ENCODE measurements at regions not wholly inside any gene's neighbourhood (a gene's known extent, or its start where the extent isn't known, plus 50 kb on each side); places are given as distances from the start of the nearest gene placed in this dataset.

DNA sequence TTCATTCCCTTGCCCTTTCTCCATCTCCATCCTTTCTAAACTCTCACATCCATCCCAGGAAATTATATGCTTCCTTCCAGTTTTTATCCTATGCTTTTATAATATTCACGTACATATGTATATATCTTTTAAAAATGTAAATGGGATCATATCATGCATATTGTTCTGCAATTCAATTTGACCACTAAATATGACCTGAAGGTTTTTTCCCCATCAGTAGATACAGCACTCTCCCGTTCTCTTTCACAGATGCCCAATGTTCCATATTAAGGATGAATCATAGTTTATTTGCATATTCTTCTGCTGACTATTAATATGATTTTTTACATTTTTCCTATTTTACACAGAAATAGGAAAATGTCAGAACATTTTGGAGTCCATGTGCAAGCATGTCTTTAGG, 213.3 kb upstream of the PARD3B start:
- DNase-seq = no peak

DNA sequence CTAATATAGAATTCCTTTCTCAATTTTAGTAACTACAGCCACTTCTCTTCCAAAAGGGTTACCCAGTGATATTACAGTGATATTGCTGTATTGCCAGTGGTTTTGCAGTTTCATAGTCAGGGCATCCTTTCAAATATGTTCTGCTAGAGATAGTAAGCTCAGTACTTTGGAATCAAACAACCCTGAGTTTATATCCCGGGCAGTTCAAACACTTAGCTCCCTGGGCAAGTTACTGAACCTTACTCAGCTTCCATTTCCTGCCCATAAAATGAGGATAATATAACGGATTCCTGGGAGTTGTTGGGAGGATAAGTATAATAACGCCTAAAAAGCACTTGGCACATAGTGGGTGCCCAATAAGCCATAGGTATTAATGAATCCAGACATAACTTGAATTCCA, 212.6 kb upstream of the PARD3B start:
- DNase-seq = no peak

DNA sequence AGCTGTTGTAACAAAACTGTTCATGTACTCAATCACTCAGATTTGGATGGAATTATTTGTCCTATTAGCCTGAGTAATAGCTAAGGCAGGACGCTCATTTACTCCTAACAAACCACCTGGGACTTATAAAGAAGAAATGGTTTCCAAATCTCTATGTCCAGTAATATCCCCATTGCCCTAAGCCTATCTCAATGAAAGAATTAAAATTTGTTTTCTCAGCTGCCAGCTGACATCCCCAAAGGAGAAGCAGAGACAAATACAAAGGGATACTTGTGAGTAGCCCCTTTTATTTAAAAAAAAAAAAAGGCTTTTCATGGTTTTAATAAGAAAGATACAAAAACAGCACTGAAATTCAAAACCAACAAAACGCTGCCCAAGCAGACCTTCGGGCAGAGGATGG, 211.4 kb upstream of the PARD3B start:
- no peak for DNase-seq

DNA sequence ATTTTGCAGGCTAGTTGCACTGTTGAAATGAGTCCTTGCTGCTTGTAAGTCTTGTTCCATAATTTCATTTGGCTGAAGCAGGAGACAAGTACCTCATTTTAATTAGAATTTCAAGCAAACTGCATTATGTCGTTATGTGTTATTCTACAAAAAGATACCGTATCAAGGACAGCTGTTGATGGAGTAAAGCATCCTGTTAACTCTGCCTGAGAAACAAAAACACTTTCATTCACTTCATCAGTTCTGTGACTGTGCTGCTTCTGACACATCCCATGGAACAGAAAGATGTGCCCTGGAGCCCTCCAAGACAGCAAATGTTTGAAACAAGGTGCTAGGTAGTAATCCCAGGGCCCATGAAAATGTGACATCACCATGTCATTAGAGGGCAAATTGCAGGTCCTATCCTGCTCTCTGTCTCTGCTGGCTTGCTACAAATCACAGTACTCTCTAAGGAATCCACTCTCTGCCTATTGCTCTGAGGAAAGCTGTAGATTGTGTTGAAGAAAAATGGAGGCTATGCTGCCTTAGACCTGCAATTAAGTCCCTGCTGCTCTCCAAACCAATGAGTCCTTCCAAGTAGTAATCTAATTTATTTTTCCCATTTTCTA, 209.7 kb upstream of the PARD3B start:
- no peak for DNase-seq

DNA sequence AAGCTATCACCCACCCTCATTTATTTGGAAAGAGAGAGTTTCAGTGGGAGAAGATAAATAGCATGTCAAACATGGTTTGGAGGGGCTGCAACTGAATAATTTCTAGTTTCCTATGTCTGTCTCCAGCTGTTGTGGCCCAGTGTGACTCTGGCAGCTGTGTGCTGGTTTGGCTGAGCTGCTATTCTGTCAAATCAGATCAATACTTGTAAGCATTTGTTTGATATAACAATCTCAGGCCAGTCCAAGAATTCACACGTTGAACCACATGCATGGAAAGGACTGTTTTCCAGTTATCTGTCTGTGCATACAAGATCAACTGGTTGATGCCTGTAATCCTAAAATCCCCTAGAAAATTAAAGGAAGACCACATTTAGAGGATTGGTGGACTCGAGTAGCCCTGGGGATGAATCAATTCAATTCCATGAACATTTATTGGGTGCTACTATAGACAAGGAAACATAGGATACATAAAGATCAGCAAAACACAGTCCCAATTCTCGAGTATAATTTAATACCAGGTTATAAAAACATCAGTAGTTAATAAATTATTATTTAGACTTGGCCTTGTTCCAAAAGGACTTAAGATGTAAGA, 209.0 kb upstream of the PARD3B start:
- DNase-seq = no peak

DNA sequence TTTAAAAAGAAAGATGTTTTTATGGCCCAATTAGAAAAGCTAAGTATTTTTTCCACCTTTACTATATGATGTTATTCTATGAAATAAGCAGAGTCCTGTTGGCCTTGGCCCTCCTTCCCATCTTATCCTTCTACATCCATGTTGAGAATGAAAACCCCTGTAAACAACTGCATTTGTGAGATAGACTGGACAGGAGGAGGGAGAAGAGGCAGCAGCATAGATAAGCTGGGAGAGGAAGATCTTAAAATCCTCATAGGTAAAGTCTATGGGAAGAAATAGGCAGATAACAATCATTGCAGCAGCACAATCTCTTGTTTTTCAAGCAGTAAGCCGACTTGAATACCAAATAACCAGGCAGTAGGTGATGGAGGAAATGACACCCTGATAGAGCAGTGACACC, 207.6 kb upstream of the PARD3B start:
- DNase-seq = no peak

DNA sequence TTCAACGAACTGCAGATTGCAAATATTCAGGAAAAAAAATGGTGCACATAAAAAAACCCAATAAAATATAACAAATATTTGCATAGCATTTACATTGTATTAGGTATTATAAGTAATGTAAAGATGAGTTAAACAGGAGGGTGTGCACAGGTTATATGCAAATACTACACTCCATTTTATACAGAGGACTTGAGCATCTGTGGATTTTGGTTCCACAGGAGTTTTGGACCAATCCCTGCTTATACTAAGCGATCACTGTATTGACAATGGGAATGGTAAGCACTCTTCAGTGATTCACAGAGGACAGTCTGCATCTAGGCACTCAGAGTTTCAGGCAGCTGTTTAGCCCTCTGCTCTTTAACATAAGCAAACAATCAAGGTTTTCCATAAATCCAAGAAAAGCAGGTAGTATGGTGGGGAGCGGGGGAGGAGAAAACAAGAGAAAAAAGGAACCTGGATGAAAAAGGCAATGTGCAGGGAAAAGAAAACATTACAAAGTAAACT, 206.0 kb upstream of the PARD3B start:
- peak; percentile 12 for DNase-seq

DNA sequence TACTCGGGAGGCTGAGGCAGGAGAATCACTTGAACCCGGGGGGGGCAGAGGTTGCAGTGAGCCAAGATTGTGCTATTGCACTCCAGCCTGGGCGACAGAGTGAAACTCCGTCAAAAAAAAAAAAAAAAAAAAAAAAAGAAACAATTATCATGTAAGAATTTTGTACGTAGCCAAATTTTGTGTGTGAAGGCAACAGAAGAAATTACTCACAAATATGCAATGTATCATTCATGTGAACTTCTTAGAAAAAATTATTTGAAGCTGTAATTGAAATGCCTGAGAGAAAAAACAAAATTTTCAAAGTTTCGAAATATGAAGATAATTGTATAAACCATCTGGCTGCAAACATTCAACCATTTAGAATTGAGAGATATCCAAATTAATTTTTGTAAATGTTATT, 204.8 kb upstream of the PARD3B start:
- DNase-seq = no peak

DNA sequence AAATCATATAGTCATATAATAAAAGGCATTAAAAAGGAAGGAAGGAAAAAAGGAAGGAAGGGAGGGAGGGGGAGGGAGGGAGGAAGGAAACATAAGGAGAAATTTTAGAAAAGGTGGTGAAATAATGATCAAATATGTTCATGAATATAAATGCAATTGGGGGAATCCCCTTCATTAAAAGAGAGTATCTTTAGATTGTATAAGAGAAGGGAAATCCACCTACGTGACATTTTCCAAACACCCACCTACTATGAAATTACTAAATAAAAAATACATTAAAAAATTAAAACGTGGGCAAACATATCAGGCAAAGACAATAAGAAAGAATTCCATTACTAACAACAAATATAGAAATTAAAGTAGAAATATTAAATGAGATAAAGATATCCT, 203.4 kb upstream of the PARD3B start:
- no peak for DNase-seq

DNA sequence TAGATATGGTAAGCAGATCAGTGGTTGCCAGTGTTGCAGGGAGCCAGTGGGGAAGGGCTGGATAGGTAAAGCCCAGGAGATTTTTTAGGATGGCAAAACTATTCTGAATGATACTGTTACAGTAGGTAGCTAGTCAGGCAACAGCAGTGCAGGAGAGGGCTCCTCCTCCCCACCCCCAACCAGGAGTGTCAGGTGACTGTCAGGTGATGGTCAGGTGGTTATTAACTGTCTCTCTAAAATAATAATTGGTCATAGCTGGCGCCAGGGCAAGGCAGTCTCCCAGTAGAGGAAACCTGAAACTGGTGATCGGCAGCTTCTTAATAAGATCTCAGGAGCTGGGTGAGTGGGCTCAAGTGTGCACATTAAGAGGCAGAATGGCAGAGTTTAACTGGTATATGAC, 201.6 kb upstream of the PARD3B start:
- no peak for DNase-seq

DNA sequence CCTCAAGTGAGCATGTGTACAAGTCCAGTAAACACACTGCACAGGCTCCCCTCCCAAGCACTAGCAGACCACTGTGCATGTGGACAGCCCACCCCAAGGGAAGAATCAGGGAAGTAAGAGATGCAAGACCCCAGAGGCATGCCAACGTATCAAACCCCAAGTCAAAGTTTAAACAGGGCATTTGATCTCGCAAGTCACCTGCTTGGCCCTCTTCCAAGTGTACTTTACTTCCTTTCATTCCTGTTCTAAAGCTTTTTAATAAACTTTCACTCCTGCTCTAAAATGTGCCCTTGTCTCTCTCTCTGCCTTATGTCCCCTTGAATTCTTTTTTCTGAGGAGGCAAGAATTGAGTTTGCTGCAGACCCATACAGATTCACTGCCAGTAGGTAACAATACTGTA, 201.2 kb upstream of the PARD3B start:
- no peak for DNase-seq

DNA sequence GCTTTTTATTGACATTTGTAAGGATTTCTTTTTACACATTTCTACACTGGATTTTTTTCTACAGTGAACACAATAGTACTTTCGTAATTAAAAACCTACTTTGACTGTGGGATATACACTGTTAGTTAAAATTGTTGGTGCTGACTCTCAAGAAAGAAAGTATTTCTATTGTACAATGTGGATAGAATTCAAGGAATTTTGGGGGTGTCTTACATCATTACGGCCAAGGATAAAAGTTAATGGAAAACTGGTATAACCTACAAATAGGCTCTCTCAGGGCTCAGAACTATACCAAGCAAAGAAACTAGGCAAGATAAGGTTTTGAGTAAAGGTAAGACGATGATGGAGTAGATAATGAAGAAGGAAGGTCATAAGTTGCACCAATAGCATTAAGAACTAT, 198.4 kb upstream of the PARD3B start:
- no peak for DNase-seq

DNA sequence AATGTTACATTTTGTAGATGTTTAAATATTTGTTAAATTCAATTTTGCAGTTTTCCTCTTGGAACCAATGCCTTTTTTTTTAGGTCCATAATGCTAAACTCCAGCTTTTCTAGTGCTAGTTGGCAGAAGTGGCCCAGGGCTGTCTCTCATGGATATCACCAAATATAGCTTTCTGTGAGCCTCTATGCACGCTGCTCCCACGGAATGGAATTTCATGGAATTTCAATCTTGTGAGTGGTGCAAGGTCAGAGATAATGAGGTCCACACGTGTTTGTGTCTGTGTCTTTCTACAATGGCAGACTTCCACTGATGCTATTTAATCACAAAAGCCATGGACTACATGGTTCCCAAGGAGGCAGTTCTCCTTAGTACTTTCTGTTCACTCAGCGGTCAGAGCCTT, 191.5 kb upstream of the PARD3B start:
- no peak for DNase-seq

DNA sequence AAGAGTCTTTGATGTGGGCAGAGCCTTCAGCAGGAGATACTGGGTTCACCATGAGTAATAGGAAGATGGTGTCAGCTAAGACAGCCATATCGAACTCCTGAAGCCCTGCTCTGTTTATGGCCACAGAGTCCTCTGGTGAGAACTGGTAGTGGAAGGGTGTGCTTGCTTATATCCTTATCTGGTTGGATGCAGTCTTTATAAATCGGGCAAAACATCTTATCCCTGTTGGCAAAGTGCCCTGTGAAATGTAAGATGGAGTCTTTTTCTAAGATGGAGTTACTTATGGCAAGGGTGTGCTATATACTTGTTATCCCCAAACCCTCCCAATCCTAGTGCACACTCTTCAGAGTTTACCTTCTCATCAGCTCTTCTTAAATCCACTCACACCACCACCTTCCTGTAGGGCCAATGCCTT, 190.8 kb upstream of the PARD3B start:
- DNase-seq = no peak

DNA sequence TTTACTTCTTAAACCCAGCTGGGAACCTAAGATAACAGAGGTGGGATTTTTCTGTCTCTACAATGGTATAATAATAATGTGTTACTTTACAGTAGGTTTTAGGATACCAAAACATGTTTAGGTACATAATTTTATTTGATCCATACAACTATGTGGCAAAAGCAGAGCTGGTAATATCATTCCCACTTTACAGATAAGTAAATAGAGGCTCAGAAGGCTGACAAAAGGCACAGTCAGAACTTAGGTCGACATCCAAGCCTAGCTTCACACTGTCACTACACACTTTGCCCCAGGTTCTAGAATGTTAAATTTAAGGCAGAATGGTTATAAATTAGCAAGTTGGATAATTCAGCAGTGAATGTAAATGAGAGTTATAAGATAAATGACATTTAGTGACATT, 189.6 kb upstream of the PARD3B start:
- DNase-seq = no peak

DNA sequence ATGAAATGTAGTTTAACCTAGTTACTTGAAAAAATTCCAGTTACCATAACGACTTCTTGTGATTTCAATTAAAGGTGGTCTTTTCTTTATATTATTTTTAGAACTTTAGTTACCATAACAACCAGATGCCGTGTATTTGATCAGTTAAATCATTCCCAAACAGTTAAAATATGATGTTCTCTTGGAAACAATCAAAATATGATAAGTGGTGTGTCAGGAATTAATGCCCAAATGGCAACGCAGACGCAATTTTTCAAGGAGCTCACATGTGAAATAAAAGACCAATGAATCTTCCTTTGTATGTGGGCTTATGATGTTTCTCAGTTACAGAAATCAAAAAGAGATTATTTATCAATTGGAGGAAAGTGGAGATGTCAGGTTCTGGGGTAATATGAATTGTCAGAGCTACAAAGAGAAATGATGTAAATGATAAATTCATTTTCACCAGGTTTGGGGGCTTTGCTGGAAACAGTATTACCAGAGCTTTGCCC, 189.1 kb upstream of the PARD3B start:
- no peak for DNase-seq

DNA sequence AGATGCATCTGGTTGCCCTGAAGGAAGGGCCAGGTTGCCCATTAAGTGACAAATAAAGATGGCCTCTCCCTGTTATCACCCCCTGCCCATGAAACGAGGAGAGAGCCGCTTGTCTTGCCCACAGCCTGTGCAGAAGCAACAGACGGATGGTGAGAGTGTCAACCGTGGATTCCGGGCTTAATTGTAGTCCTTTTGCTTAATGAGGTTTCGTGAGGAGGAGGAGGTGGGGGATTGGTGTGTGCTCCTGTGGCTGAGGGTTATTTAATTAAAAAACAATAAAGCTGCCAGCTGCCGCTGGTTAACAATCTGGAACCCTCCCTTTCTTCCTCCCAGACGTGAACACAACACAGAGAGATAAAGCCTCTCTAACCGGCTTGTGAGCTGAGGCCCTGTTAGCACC, 188.0 kb upstream of the PARD3B start:
- peak; percentile 44 for DNase-seq

DNA sequence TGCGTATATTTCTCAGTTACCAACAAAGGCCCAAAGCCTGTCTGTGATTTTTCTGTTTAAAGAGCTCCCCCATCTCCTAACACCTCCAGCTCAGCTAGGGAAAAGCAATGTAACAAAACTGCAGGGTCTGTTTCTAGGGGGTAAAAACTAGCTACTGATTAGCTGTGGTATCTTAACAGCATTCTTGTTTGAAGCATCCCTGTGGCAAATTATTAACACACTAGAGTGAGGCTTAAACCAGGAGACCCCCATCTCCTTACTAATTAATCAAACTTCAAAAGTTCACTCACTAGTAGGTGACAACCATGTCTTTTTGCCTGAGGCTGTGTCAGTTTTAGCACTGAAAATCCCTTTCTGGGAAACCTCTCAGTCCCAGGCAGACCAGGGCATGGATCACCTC, 186.2 kb upstream of the PARD3B start:
- DNase-seq = no peak

DNA sequence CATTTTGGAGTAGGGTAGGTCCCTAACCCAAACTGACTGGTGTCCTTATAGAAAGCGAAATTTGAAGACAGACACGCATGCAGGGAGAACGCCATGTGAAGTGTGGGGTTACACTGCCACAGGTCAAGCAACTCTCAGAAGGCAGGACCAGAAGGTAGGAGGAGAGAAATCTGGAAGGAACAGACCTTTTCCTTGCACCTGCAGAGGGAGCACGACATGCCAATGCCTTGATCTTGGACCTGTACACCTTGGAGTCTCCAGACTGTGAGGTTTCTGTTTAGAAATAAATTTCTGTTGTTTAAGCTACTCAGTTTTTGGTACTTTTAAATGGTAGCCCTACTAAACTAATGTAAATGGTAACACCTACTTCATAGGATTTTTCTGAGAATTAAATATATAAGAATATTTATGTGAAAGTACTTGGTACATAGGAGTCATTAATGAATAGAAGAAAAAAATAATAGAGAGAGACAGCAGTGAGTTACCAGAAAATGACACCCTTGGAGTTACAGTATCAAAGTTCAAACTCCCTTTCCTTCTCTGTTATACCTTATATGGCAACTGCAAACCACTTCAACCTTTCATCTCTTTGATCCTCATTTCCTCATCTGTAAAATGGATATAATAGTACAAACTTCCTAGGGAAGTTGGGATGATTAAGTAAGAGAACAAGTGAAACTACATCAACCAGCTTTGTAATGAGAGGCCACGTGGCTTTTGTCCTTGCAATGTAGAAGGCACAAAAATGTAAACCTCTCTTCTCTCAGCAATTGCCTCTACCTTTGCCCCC, 184.9 kb upstream of the PARD3B start:
- DNase-seq = no peak

DNA sequence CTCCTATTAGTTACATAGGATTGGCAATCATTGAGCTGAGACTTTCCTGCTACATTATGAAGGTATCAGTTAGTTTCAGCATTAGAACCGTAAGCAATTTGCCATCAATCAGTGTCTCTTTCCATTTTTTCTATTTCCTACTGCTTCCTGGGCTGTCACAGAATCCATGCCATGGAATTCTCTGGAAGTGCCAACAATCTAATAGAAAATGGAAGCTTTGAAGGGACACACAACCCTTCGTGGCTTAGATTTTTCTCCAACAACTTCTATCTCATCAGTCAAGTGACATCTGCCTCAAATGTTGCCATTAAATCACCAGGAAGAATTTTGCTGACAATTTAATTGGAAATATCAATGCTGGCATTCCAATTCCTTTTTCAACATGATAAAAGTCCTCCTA, 183.5 kb upstream of the PARD3B start:
- DNase-seq = no peak

DNA sequence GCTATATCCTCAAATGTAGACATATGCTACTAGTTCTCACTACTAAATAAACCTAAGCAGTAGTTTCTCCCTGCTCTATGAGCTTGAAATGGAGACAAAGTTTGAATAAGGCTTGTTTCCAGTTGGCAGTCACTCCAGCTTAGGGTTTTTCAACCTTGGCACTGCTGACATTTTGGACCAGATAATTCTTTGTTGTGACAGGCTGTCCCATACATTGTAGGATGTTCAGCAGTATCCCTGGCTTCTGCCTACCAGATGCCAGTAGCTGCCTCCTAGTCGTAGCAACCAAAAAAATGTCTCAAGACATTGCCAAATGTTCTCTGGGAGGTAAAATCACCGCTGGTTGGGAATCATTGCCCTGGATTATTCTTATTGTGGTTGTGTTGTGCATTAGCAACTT, 182.7 kb upstream of the PARD3B start:
- no peak for DNase-seq

DNA sequence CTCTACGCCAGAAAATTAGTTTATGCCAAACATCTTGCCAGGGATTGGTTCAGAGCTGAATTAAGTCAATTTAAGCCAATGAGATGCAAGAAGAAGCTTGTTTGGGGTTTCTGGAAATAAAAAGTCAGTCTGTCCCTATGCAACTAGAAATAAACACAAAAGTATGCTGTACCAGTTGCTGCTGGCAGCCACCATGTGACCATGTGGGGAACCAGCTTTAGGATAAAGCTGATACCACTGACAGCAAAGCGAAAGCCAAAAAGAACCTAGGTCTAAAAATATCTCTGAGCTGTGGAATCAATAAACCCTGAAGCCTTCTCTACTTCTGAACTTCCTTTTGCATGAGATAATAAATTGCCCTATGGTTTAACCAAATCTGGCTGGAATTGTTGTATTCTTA, 181.8 kb upstream of the PARD3B start:
- DNase-seq = no peak

DNA sequence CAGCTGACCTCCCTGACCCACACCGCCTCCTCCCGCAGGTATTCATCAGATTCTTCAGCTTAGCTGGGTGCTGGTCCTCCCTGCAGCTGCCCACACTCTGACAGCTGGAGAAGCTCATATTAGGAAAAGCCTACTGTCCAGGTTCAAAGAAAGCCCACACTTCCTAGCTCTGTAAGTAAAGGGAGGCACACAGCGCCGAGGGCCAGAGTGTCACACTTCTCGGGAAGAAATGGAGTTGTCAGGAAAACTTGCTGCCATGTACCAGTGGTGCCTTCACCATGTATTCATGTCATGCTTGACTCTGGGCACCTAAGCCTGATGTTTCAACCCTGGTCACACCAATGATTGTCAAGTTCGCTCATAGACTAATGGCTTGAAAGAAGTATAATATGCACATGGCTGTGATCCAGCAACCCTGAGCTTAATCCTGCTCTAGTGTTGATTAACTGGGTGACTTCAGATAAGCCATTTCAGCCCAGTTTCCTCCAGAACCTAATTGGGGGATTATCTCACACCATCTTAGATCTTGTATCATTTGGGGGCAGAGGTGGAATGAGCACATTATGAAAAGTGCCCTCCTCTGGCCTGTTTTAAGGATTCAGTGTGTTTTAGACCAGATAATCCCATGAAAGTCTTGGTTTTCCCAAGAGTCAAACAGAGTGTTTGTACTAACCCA, 180.3 kb upstream of the PARD3B start:
- no peak for DNase-seq

DNA sequence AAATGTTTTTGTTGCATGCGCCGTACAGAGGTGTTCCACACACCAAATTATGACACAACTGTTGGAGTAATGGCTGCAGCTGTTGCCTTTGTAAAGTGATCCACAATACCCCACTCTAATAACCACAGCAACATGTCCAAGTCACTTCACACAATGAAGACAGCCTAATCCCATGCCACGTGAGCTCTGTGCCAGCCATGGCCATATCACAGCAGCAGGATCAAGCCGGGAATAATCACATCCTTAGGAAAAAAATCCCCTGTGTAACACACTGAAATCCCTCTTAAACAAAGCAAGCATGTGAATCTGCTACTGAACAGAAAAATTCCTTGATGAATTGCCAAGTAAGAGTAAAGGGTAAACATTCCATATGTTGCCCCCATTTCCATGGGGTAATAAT, 179.5 kb upstream of the PARD3B start:
- DNase-seq = no peak
